ENCODE measurements at regions not wholly inside any gene's neighbourhood (a gene's known extent, or its start where the extent isn't known, plus 50 kb on each side); places are given as distances from the start of the nearest gene placed in this dataset.

DNA sequence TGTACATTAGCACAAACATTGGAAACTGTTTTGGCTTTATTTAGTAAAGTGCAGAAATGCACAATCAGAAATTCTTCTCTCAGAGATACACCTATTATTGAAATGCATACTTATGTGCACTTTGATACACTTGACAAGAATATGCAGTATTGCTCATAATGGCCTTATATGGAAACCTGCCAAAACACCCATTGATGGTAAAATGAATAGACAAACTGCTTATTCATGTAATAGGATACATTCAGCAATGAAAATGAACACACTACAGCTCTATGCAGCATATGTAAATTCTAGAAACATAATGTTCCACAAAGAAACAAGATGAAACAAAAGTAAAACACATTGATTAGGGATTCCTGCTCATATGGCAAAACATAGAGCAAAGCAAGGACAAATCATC is 223.9 kb downstream of the S1PR1 start:
- TF ChIP-seq POLR2A (IDR thresholded peaks at IDR 0.05; ENCODE audit: low read length) = no peak
- TF ChIP-seq, protein P1, sequence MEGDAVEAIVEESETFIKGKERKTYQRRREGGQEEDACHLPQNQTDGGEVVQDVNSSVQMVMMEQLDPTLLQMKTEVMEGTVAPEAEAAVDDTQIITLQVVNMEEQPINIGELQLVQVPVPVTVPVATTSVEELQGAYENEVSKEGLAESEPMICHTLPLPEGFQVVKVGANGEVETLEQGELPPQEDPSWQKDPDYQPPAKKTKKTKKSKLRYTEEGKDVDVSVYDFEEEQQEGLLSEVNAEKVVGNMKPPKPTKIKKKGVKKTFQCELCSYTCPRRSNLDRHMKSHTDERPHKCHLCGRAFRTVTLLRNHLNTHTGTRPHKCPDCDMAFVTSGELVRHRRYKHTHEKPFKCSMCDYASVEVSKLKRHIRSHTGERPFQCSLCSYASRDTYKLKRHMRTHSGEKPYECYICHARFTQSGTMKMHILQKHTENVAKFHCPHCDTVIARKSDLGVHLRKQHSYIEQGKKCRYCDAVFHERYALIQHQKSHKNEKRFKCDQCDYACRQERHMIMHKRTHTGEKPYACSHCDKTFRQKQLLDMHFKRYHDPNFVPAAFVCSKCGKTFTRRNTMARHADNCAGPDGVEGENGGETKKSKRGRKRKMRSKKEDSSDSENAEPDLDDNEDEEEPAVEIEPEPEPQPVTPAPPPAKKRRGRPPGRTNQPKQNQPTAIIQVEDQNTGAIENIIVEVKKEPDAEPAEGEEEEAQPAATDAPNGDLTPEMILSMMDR (IDR thresholded peaks at IDR 0.05) = no peak
- no peak for TF ChIP-seq RCOR1 (IDR thresholded peaks at IDR 0.05; ENCODE audit: low read depth, low read length)
- no peak for TF ChIP-seq CEBPB (IDR thresholded peaks at IDR 0.05)
- TF ChIP-seq, protein P2, sequence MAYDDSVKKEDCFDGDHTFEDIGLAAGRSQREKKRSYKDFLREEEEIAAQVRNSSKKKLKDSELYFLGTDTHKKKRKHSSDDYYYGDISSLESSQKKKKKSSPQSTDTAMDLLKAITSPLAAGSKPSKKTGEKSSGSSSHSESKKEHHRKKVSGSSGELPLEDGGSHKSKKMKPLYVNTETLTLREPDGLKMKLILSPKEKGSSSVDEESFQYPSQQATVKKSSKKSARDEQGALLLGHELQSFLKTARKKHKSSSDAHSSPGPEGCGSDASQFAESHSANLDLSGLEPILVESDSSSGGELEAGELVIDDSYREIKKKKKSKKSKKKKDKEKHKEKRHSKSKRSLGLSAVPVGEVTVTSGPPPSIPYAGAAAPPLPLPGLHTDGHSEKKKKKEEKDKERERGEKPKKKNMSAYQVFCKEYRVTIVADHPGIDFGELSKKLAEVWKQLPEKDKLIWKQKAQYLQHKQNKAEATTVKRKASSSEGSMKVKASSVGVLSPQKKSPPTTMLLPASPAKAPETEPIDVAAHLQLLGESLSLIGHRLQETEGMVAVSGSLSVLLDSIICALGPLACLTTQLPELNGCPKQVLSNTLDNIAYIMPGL (CRISPR knock-in tag; IDR thresholded peaks at IDR 0.05; ENCODE audit: borderline replicate concordance) = no peak
- no peak for TF ChIP-seq TP53 (CRISPR knock-in tag; IDR thresholded peaks at IDR 0.05)
- TF ChIP-seq SREBF2 (IDR thresholded peaks at IDR 0.05) = no peak
- TF ChIP-seq POLR2AphosphoS2 (conservative IDR thresholded peaks at IDR 0.05; ENCODE audit: low read length) = no peak
- TF ChIP-seq EP300 (IDR thresholded peaks at IDR 0.05) = no peak
- no peak for TF ChIP-seq CBX8 (IDR thresholded peaks at IDR 0.05)
- TF ChIP-seq, protein P3, sequence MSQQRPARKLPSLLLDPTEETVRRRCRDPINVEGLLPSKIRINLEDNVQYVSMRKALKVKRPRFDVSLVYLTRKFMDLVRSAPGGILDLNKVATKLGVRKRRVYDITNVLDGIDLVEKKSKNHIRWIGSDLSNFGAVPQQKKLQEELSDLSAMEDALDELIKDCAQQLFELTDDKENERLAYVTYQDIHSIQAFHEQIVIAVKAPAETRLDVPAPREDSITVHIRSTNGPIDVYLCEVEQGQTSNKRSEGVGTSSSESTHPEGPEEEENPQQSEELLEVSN (IDR thresholded peaks at IDR 0.05; ENCODE audit: borderline replicate concordance, low read depth) = no peak

All from A549 (cell line).